ENCODE measurements at regions not wholly inside any gene's neighbourhood (a gene's known extent, or its start where the extent isn't known, plus 50 kb on each side); places are given as distances from the start of the nearest gene placed in this dataset.
"Not testable (repeated sequence)": the region's sequence is repeated elsewhere in the genome, so short reads cannot be mapped to it uniquely, and the experiment has no call there.

DNA sequence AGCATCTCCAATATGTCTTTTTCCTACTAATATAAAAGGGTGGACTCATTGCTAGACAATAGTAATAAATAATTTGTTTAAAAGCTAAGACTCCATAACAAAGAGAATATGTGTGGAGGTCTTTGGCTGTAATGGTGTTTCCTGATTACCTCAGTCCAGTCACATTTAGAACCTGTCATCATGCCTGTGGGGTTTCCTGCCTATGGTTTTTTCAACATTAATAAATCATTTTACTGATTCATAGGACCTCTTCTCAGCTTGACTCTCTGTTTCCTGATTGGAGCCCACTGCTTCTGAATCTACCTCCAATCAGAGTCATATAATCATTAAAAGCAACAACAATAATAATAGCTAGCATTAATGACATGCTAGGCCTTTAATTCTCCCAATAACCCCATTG lies 52.4 kb upstream of the GNAI1 start:
- no peak for DNase-seq

DNA sequence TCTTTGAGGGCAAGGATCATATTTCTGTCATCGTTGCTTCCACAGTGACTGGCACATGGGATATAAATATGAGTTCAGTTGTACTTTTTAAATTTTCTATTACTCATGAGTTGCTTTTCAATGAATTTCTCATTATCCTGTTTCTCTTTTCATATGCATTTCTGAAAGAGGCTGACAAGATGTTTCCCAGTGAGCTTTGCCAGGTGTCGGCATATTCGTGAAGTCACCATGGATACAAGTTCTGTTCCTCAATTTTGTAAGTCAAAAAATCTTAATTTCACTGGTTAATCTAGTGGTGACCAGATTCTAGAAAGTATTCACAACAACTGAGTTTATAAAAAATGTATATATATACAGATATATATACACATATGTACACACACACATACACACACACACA lies 55.7 kb upstream of the GNAI1 start:
- DNase-seq = peak in 6 of 56 donors; percentile 1 to 19 (median 12)

DNA sequence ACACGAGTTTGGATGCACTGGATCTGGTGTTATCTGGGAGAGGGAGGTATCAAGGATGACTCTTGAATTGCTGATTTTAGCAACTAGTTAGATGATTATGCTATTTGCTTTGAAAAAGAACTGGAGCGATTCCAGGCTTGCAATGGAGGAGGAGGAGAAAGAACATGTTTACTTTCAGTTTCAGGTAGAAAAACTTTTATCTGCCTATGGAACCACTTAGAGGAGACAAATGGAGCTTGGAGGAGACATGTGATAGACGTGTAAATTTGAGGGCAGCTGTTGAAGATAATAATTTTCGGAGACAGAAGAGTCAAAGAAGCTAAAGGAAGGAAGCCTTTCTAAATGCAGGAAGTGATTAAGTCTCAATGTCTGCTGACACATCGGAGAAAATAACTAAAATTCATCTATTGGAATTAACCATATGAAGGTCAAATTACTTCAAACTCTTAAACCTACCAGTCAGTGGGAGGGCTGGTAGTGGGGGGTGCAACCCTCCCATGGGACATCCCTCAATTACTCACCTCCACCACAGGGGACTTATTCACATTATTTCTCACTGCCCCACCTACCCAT lies 56.4 kb upstream of the GNAI1 start:
- peak in 3 of 56 donors; percentile 3 to 8 (median 6) for DNase-seq

DNA sequence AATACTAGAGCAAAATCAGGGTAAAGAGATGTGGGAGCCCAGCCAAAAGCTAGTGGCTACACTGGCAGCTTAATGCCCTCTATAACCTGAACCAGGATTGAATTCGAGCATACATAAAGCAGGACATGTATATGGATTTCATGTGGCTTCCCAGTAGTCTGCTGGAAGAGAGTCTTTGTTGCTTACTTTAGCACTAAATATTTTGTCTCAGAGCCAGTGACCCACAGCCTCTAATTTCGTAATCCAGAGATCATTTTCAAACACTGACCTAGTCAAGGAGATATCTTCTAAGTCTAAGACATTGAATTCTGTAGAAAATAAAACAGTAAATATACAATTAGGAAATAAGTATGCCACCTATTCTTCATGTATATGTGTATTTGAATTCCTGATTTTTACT lies 64.2 kb upstream of the GNAI1 start:
- no peak for DNase-seq

DNA sequence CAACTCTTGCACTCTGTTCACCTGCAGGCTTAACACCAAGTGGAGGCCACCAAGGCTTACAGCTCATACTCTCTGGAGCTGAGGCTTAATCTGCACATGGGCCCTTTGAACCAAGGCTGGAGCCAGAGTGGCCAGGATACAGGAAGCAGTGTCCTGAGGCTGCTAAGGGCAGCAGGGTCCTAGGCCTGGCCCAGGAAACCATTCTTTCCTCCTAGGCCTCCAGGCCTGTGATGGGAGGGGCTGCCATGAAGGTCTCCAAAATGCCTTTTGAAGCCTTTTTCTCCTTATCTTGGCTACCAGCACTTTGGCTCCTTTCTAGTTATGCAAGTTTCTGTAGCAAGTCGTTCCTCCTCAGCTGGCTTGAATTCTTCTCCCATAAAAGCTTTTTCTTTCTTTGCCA lies 68.0 kb upstream of the GNAI1 start:
- no peak for DNase-seq

DNA sequence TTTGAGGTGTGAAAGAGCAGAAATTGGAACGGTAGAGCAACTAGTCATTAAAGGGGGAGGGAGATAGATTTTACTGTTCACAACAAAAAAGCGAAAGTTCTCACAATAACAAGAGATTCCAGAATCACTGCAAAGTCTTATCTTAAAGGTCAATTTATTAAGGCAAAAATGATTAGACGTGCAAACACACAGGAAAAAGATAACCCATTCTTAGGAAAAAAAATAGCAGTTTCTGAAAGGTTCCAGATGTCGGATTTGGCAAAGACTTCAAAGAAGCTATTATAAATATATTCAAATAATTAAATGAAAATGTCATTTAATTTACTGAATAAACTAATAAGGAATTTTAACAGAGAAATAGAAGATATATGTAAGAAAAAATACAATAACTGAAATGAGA lies 70.8 kb upstream of the GNAI1 start:
- DNase-seq = no peak

DNA sequence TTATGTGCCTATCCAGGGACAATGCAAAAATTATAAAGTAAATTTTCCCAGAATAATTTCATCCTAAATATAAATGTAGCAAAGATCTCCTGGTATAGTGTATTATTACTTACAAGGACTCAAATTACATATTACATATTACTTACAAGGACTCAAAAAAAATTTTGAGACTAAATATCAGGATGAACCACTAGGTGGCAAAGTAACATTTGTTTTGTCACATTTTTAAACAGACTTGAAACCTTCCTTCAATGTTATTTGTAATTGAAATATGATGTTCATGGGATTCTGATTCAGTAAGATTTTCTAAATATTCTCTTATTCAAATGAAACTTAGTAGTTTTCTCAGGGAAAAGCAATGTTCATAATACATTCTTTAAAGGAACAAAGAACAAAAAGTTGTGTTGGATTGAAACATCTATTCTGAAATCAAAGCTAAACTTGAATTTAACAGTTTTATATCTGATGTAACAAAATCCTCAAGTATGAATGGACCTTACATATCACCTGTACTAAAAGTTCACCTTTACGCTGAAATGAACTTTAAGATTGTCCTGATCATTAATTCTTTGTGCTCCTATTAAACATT lies 74.3 kb upstream of the GNAI1 start:
- DNase-seq = no peak

DNA sequence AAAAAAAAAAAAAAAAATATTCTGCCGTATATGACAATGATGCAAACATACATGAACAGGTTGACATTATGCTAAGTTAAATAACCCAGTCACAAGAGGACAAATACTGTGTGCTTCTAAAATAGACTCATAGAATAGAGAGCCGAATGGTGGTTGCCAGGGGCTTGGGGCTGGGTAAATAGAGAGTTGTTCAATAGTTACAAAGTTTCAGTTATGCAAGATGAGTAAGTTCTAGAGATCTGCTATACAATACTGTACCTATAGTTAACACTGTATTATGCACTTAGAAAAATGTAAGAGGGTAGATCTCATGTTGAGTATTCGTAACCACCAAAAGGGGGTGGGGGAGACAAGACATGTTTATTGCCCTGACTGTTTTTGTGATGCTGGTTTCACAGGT lies 77.1 kb upstream of the GNAI1 start:
- DNase-seq = no peak

DNA sequence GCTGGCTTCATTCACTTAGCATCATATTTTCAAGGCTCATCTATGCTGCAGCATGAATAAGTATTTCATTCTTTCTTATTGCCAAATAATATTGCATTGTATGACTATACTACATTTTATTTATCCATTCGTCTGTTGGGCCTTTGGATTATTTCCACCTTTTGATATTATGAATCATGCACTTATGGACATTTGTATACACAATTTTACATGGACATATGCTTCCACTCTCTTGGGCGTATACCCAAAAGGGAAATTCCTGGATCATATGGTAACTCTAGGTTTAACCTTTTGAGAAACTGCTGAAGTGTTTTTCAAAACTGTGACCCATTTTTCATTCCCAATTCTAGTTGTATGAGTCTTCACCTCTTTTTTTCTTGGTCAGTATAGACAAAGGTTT lies 80.3 kb upstream of the GNAI1 start:
- DNase-seq = no peak

DNA sequence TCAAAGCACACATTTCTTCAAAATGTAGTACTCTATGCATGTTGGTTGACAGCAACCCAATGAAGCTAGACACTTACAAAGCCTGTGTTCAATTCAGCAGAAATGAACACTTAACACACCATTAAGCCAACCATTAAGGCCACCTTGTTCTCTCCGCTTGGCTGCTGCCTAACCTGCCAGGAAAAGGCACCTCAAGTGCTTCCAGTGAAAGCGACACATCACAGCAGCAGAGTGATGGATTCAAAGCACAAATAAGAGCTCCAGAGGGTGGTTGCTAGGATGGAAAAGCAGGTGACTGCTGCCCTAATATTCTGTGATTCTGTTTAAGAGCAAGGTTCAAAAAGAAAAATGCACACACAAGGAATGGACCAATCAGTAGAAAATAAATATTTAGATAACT lies 81.5 kb upstream of the GNAI1 start:
- no peak for DNase-seq

DNA sequence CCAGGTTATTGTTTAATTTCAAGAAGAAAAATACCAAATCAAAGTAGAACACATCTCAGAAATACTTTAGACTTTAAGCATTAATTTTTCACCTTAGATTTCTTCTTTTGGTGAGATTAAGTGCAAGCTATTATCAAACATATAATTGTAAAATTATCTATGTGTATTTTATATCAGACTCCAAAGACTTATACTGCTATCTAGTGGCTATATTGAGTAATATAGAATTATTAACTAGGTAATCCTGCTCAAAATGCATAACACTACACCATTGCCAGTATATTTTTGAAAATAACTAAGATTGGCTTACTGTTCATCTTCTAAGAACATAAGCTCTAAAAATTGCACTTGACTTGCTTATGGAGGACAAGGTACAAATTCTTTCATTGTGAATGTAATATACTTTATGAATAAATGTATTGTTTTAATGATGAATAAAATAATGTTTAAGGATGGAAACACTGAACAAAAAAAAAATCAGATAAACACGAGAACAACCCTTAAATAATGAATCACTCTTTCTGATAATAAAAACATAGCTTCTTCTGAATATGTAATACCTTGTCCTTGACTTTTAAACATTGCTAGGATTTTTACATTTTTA lies 86.7 kb upstream of the GNAI1 start:
- DNase-seq = no peak

DNA sequence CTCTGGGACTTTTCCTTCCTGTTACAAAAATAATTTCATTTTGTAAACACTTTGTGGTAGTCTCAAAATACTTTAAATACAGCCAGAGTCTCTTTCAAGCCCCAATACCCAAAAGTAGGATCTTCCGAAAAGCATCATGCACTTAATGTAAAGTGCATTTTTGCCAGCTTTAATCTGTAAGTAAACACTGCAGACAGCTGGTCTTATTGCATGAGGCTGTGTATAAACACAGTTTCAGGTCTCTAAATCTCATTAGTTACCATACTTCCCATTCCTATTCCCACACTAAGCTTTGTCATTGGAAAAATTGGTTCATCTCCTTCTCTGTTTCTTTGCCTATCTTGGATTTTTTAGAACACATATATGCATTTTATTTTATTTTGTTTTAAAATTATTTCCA lies 87.6 kb upstream of the GNAI1 start:
- no peak for DNase-seq

DNA sequence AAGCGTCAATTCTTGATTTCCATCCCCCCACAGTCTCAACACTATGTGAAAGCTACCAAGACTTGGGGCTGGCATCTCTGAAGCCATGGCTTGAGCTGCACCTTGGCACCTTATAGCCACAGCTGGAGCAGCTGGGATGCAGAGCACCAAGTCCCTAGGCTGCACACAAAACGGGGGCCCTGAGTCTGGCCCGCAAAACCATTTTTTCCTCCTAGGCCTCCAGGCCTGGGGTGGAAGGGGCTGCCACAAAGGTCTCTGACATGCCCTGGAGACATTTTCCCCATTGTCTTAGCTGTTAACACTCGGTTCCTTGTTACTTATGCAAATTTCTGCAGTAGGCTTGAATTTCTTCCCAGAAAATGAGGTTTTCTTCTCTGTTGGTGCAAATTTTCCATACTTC lies 89.8 kb upstream of the GNAI1 start:
- DNase-seq = no peak

DNA sequence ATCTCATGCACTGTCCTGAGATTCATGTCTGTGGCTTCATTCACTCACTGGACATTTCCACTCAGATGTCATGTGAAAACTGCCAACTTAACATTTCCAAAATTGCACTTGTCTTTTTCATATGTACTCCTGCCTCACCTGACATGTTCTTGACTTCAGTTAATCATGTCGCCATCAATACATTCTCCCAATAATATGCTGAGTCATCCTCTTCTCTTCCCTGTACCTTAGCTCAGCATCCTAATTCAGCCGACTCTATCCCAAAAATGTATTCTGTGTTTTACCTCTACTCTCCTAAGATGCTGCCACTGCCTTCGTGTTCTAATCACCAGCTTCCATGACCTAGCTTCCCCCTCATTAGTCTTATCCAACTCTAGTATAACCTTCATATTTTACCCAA lies 93.9 kb upstream of the GNAI1 start:
- no peak for DNase-seq

DNA sequence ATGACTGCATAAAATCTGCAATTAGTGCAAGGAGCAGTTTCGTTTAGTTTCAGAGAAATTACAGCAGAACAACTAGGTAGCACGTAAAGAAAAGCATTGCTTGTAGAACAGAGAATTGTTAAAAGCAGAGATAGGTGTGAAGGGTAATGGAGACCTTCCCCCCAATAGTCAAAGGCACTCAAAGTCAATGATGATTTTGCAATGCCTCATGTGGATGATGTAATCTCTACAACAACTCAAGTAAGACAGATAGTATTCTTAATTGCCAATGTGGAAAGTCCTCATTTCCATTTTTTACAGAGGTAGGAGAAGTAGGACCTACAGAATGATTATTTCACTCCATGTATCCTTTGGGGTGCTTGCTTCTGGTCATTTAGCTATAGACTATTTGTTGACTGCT lies 94.3 kb upstream of the GNAI1 start:
- no peak for DNase-seq

DNA sequence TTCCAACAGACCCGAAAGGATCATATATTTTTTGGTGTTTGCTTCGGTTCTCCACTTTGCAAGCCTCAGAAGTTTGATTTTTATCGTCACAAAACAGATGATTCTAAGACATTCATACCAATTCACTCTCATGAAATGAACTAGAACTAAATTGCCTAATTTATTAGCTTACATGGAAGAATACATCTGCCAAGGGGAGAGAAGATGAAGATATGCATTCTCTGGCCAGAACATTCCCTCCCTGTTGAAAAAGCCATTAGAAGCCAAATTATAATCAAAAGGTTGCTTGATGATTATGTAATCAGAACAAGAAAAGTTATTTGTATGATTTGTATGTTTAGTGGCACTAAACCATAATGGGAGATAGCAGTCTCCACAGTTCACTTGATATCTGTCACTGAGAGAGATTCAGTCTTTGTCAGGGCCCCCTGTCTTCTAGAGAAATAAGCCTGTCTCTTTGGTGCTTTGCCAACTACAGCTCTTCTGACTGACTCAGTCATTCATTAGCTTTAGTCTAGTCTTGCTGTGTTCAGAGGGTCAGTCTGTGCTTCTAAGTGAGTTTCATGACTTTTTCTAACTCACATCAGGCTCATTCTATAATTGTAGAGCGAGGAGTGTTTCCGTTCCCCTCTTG lies 95.3 kb upstream of the GNAI1 start:
- peak in 1 of 56 donors; percentile 0 for DNase-seq

DNA sequence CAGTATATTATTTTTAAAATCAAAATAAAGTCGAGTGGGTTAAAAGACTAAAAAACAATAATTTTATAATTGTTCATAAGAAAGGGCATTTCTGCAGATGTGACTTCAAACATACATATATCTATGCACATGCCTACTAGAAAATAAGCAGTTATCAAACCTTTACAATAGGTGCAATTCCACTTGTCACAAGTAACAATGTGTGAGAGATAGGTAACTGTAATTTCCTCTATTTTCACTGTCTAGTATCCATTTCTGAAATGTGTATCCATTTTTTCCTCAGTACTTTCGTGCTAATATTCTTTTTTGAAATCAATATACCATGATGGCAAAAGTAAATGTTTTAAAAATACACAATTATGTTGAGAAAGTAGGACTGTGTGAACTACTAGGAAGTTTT lies 96.9 kb upstream of the GNAI1 start:
- no peak for DNase-seq

DNA sequence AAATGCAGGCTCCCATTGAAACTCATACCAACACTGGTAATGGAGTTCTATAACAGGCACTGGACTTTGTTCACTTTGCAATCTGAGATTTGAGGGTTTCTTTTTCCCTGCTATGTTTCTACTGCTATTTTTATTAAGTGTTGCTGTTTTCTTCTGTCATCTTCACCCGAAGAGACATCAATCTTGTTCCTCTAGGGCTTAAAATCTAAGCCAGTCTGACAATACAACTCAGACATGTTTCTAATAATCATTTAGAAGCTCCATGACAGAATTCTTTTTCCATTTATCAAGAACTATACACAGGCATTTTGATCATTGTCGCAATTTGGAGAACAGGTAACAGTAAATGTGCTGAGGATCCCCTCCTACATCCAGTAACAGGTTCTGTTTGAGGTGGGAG lies 98.5 kb upstream of the GNAI1 start:
- DNase-seq = no peak

DNA sequence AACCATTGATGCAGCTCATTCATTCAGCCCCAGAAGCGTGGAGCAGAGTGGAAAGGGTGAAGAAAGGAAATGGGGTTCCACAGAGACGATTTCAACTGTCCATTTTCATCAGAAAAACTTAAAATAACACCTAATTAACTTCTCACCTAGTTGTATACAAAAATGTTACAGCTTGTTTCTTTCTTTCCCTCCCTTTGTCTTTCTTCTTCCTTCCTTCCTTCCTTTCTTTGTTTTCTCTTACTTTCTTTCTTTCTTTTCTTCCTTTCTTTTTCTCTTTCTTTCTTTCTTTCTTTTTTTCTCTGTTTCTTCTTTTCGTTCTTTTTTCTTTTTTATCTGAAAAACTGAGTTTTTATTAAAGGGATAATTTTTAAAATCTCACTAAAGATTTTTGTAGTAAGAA lies 105.9 kb upstream of the GNAI1 start:
- no peak for DNase-seq

DNA sequence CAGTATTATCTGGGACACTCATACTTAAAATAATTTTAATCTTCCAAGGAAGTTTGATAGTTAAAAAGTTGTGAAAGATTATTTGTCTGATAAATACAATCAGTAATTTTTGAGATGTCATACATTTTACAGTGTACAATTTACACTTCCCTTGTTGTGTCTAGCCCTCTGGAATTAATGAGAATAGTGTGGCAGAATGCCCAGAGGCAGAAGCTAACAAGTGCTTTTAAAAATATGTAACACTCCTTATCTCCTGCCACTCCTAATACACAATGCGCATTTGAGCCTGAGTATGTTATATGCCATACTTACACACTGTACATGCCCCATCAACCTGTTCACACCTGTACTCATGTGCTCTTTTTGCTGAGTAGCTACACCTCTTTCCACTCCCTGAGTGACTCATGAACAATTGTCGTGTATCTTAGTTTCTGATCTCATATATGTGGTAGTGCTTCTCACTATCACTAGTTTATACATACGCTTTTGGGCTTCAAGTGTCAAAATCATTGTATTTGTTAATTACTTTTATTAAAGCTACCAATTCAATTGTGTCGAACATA lies 106.9 kb upstream of the GNAI1 start:
- DNase-seq = no peak

DNA sequence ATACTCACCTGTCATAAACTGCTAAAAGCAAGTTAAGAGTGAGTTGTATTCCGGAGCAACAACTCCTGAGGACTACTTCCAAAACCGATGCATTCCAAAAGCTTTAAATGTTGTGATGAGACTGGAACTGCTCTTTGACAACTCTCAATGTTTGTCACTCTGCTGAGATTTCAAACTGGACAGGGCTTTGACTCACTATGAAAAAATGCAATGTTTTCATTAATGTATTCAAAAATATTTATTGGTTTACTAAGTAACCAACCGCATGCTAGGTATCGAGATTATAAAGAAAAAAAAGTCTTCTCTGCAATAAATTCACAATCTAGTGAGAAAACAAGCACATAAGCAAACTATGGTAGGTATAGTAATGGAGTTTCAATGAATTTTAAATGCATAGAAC lies 107.9 kb upstream of the GNAI1 start:
- DNase-seq = no peak

DNA sequence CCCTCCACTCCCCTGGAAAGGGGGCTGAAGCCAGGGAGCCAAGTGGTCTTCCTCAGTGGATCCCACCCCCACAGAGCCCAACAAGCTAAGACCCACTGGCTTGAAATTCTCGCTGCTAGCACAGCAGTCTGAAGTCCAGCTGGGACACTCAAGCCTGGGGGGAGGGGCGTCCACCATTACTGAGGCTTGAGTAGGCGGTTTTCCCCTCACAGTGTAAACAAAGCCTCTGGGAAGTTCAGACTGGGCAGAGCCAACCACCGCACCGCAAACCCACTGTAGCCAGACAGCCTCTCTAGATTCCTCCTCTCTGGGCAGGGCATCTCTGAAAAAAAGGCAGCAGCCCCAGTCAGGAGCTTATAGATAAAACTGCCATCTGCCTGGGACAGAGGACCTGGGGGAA lies 114.4 kb upstream of the GNAI1 start:
- DNase-seq = not testable (repeated sequence)

DNA sequence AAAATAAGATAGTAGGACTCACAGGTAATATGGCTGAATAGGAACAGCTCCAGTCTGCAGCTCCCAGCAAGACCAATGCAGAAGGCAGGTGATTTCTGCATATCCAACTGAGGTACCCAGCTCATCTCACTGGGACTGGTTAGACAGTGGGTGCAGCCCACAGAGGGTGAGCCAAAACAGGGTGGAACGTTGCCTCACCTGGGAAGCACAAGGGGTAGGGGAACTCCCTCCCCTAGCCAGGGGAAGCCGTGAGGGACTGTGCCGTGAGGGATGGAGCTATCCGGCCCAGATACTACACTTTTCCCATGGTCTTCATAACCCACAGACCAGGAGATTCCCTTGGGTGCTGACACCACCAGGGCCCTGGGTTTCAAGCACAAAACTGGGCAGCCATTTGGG lies 114.8 kb upstream of the GNAI1 start:
- not testable (repeated sequence) for DNase-seq
